HEK293 (cell line): ENCODE measurements at regions not wholly inside any gene's neighbourhood (a gene's known extent, or its start where the extent isn't known, plus 50 kb on each side); places are given as distances from the start of the nearest gene placed in this dataset.

Experiments
- KLF8 ChIP-seq: fragments of 450-650 bp; formaldehyde crosslinking; IDR thresholded peaks from 2 replicates; pipeline ENCODE4 v1.5.1; 2016; ENCODE audit warnings: missing biosample characterization, missing genetic modification characterization
- ZBTB21 ChIP-seq: fragments of 450-650 bp; formaldehyde crosslinking; IDR thresholded peaks from 2 replicates; pipeline ENCODE4 v1.5.1; 2017; ENCODE audit warnings: missing biosample characterization, missing genetic modification characterization

DNA sequence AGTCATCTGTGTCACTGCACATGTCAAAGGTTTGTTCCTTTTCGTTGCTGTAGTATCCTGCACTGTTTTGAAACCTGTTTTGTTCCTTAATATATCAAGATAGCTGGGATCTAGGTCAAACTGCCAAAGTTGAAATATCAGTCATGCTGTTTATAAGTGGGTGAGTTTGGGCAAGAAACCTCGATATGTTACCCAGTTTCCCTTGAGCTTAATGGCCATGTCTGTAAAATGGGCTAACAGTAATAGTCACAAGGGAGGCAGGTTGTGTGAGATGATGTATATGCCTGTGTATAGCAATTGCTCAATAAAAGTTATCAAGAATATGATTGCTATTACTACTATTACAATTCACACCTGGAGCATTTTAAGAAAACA, 57.1 kb downstream of the BHLHE40 start:
- TF ChIP-seq ZBTB21 (tag by site-specific recombination) (no peak), KLF8 (no peak)
